ENCODE measurements at regions not wholly inside any gene's neighbourhood (a gene's known extent, or its start where the extent isn't known, plus 50 kb on each side); places are given as distances from the start of the nearest gene placed in this dataset.

GRCh38 chr4:11773798-11774197 lies 345.1 kb upstream of the HS3ST1 start:
- H3K27ac ChIP-seq: no peak overlapping the region
- DNase-seq (no peak), ATAC-seq (no peak)
- no peaks in the 10 kb centered on the region for H3K9me3 ChIP-seq
- no peak overlapping the region for H3K4me3 ChIP-seq
- no peaks in the 10 kb centered on the region for H3K4me1 ChIP-seq
- H3K36me3 ChIP-seq: no peaks in the 10 kb centered on the region
- no peak for TF ChIP-seq POLR2A (IDR thresholded peaks at IDR 0.05)
- TF ChIP-seq, protein P1, sequence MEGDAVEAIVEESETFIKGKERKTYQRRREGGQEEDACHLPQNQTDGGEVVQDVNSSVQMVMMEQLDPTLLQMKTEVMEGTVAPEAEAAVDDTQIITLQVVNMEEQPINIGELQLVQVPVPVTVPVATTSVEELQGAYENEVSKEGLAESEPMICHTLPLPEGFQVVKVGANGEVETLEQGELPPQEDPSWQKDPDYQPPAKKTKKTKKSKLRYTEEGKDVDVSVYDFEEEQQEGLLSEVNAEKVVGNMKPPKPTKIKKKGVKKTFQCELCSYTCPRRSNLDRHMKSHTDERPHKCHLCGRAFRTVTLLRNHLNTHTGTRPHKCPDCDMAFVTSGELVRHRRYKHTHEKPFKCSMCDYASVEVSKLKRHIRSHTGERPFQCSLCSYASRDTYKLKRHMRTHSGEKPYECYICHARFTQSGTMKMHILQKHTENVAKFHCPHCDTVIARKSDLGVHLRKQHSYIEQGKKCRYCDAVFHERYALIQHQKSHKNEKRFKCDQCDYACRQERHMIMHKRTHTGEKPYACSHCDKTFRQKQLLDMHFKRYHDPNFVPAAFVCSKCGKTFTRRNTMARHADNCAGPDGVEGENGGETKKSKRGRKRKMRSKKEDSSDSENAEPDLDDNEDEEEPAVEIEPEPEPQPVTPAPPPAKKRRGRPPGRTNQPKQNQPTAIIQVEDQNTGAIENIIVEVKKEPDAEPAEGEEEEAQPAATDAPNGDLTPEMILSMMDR (IDR thresholded peaks at IDR 0.05): no peak
- H3K27me3 ChIP-seq: no peaks in the 10 kb centered on the region
- WGBS (ENCODE audit: insufficient coverage, low coverage, low lambda C conversion rate, missing lambda C conversion rate): 54% methylated on average over 3 of the region's 3 CpGs
- intact Hi-C loops (cut with DNase I): no loop called here

DNA sequence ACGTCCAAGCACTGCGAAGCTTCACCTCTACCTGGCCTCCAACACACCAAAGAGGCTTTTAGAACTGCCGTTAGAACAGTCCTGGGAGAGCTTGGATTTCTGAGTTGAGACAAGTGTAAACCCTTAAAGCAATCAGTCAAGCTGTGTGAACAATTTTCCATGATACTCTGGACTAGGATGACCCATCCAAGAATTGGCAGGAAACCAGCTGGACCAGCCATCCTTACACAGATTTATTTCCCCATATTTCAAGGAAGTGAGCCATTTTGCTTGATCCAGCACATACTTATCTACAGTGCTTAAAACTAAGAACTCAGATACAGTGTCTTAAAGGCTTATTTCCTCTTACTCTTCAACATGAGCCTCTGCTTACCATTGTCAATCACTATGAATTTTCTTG lies 340.7 kb upstream of the HS3ST1 start:
- Histone ChIP-seq H3K9me3 (no peaks in the 10 kb centered on the region), H3K36me3 (no peaks in the 10 kb centered on the region), H3K4me3 (no peak overlapping the region), H3K4me1 (no peaks in the 10 kb centered on the region), H3K27me3 (no peaks in the 10 kb centered on the region), H3K27ac (no peak overlapping the region)
- peak in 1 of 4 donors; percentile 14 for ATAC-seq
- DNase-seq: no peak
- no peak for TF ChIP-seq POLR2A (IDR thresholded peaks at IDR 0.05)
- TF ChIP-seq, protein P1 (IDR thresholded peaks at IDR 0.05): no peak
- intact Hi-C loops (cut with DNase I): no loop called here
- 17% methylated on average over 1 of the region's 3 CpGs for WGBS (ENCODE audit: insufficient coverage, low coverage, low lambda C conversion rate, missing lambda C conversion rate)

DNA sequence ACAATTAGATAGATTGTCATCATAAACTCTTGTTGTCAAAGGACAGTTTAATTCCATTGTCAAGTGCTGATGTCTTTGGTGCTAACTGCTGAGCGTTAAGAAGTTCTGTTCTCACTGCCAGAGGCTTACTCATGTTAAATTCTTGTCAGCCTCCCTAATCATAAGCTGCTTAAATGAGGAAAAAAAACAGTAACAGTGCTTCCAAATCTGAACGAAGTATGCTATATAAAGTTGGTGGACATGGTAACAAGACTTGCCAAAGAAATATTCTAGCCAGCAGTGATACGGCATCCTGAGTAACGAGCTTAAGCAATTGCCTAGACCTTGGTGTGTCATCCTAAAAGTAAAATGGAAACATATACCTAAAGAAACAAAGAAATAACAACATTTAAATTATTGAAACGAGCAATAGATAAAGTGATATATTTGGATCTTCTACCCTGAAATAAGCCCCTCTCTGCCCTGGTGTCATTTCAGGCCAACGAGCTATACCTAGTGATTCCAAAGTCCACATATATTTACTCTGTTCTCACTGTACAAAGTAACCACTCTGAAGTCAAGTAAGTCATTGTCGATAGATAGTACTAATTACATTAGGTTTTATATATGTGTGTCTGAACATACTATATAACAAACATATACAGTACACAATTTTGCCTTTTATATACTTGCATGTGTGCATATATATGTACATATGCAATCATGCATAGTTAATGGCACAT lies 339.7 kb upstream of the HS3ST1 start:
- no peak for ATAC-seq
- no peaks in the 10 kb centered on the region for H3K4me1 ChIP-seq
- intact Hi-C loops (cut with DNase I): no loop called here
- H3K27ac ChIP-seq: no peak overlapping the region
- no peak overlapping the region for H3K4me3 ChIP-seq
- no peak for DNase-seq
- no peaks in the 10 kb centered on the region for H3K36me3 ChIP-seq
- no peaks in the 10 kb centered on the region for H3K9me3 ChIP-seq
- TF ChIP-seq, protein P1 (IDR thresholded peaks at IDR 0.05): no peak
- no peak for TF ChIP-seq POLR2A (IDR thresholded peaks at IDR 0.05)
- no peaks in the 10 kb centered on the region for H3K27me3 ChIP-seq
- WGBS (ENCODE audit: insufficient coverage, low coverage, low lambda C conversion rate, missing lambda C conversion rate): 44% methylated on average over 7 of the region's 7 CpGs

- H3K9me3 ChIP-seq: no peaks in the 10 kb centered on the region
- intact Hi-C loops (cut with DNase I): no loop called here
- no peaks in the 10 kb centered on the region for H3K27me3 ChIP-seq
- H3K27ac ChIP-seq: no peak overlapping the region
- no peaks in the 10 kb centered on the region for H3K4me1 ChIP-seq
- WGBS (ENCODE audit: insufficient coverage, low coverage, low lambda C conversion rate, missing lambda C conversion rate): 27% methylated on average over 4 of the region's 4 CpGs
- ATAC-seq: peak; percentile 69 to 76 (median 71)
- H3K4me3 ChIP-seq: no peak overlapping the region
- no peak for DNase-seq
- no peak for TF ChIP-seq POLR2A (IDR thresholded peaks at IDR 0.05)
- TF ChIP-seq, protein P1 (IDR thresholded peaks at IDR 0.05): peak; percentile 42 to 89 (median 82)
- H3K36me3 ChIP-seq: no peaks in the 10 kb centered on the region
Measured at GRCh38 chr4:11765849-11766453, 337.3 kb upstream of the HS3ST1 start.

Data from right lobe of liver (tissue), 6 donors.